Peyer's patch (tissue), 4 donors: ENCODE measurements at regions not wholly inside any gene's neighbourhood (a gene's known extent, or its start where the extent isn't known, plus 50 kb on each side); places are given as distances from the start of the nearest gene placed in this dataset.

Experiments used
- DNase-seq, 3 donors: peaks; one replicate each; pipeline ENCODE4 v3.0.0-alpha.2; 2017 to 2019
- H3K27ac ChIP-seq, 4 donors: fragments of 200-600 bp; sonication (generic); one replicate each; pipeline ENCODE4 v1.5.1; 2016 to 2019
- H3K27me3 ChIP-seq, 2 donors: fragments of 200-600 bp; sonication (generic); one replicate each; pipeline ENCODE4 v1.5.1; 2019
- H3K36me3 ChIP-seq, 3 donors: fragments of 200-600 bp; sonication (generic); one replicate each; pipeline ENCODE4 v1.5.1; 2016 to 2019
- H3K4me1 ChIP-seq, 4 donors: fragments of 200-600 bp; sonication (generic); one replicate each; pipeline ENCODE4 v1.5.1; 2016 to 2019
- H3K4me3 ChIP-seq, 4 donors: fragments of 200-600 bp; sonication (generic); 1 replicate in 3 of 4; 2 replicates in 1 of 4; pipeline ENCODE4 v1.5.1; 2016 to 2019; ENCODE audit warnings: mild to moderate bottlenecking in 1 of 4
- H3K9me3 ChIP-seq, 4 donors: fragments of 200-600 bp; sonication (generic); one replicate each; pipeline ENCODE4 v1.5.1; 2016 to 2019; ENCODE audit warnings: mild to moderate bottlenecking in 1 of 4
- CTCF ChIP-seq, 6 experiments: fragments of 450-650 bp in 4 of 6; fragments of 200-600 bp in 2 of 6; sonication (generic) in 1 of 6; IDR thresholded peaks; one replicate each; pipeline ENCODE4 v1.5.1; 2017 to 2019; ENCODE audit warnings: antibody characterized with exemption in 6 of 6, mild to moderate bottlenecking in 3 of 6, moderate library complexity in 1 of 6
- POLR2A ChIP-seq, 2 donors: fragments of 450-650 bp; IDR thresholded peaks; one replicate each; pipeline ENCODE4 v1.5.1; 2017; ENCODE audit warnings: antibody characterized with exemption in 2 of 2, mild to moderate bottlenecking in 2 of 2, moderate library complexity in 2 of 2

GRCh38 chr5:152337484-152337883 is 67.6 kb downstream of the NMUR2 start:
- Histone ChIP-seq H3K4me3 (no peak overlapping the region), H3K36me3 (no peaks in the 10 kb centered on the region), H3K27me3 (no peaks in the 10 kb centered on the region), H3K9me3 (no peaks in the 10 kb centered on the region), H3K4me1 (no peaks in the 10 kb centered on the region), H3K27ac (no peak overlapping the region)
- no peak for DNase-seq
- TF ChIP-seq CTCF (IDR thresholded peaks at IDR 0.05), result no peak
- no peak for TF ChIP-seq POLR2A (IDR thresholded peaks at IDR 0.05)

- DNase-seq, result no peak
- H3K4me1 ChIP-seq, result no peaks in the 10 kb centered on the region
- no peaks in the 10 kb centered on the region for H3K27me3 ChIP-seq
- no peak overlapping the region for H3K4me3 ChIP-seq
- TF ChIP-seq POLR2A (IDR thresholded peaks at IDR 0.05) (no peak), CTCF (IDR thresholded peaks at IDR 0.05) (no peak)
- no peaks in the 10 kb centered on the region for H3K9me3 ChIP-seq
- H3K36me3 ChIP-seq, result no peaks in the 10 kb centered on the region
- H3K27ac ChIP-seq, result no peak overlapping the region
These were observed 69.6 kb downstream of the NMUR2 start for GRCh38 chr5:152335461-152335860.

- H3K27ac ChIP-seq, result no peak overlapping the region
These were observed 72.2 kb downstream of the NMUR2 start for GRCh38 chr5:152332716-152333460.

GRCh38 chr5:152331718-152332117 is 73.4 kb downstream of the NMUR2 start:
- H3K36me3 ChIP-seq, result no peaks in the 10 kb centered on the region
- no peaks in the 10 kb centered on the region for H3K27me3 ChIP-seq
- TF ChIP-seq POLR2A (IDR thresholded peaks at IDR 0.05), result no peak
- TF ChIP-seq CTCF (IDR thresholded peaks at IDR 0.05), result no peak
- no peak overlapping the region for H3K27ac ChIP-seq
- H3K4me1 ChIP-seq, result no peaks in the 10 kb centered on the region
- no peaks in the 10 kb centered on the region for H3K9me3 ChIP-seq
- no peak overlapping the region for H3K4me3 ChIP-seq
- no peak for DNase-seq

More at GRCh38 chr5:152332716-152333460, 72.2 kb downstream of the NMUR2 start:
- DNase-seq, result no peak
- H3K4me1 ChIP-seq, result no peaks in the 10 kb centered on the region
- no peaks in the 10 kb centered on the region for H3K27me3 ChIP-seq
- H3K36me3 ChIP-seq, result no peaks in the 10 kb centered on the region
- no peaks in the 10 kb centered on the region for H3K9me3 ChIP-seq
- no peak overlapping the region for H3K4me3 ChIP-seq
- TF ChIP-seq CTCF (IDR thresholded peaks at IDR 0.05) (no peak), POLR2A (IDR thresholded peaks at IDR 0.05) (no peak)

GRCh38 chr5:152331006-152331405 is 74.1 kb downstream of the NMUR2 start:
- Histone ChIP-seq H3K4me3 (no peak overlapping the region), H3K4me1 (no peaks in the 10 kb centered on the region)

GRCh38 chr5:152329761-152330283 is 75.3 kb downstream of the NMUR2 start:
- no peak for TF ChIP-seq POLR2A (IDR thresholded peaks at IDR 0.05)
- Histone ChIP-seq H3K4me3 (no peak overlapping the region), H3K27me3 (no peaks in the 10 kb centered on the region), H3K36me3 (no peaks in the 10 kb centered on the region), H3K27ac (no peak overlapping the region), H3K9me3 (no peaks in the 10 kb centered on the region), H3K4me1 (no peaks in the 10 kb centered on the region)
- no peak for DNase-seq

More at GRCh38 chr5:152331006-152331405, 74.1 kb downstream of the NMUR2 start:
- Histone ChIP-seq H3K27ac (no peak overlapping the region), H3K9me3 (no peaks in the 10 kb centered on the region), H3K36me3 (no peaks in the 10 kb centered on the region), H3K27me3 (no peaks in the 10 kb centered on the region)
- DNase-seq, result no peak
- no peak for TF ChIP-seq POLR2A (IDR thresholded peaks at IDR 0.05)
